ENCODE measurements at regions not wholly inside any gene's neighbourhood (a gene's known extent, or its start where the extent isn't known, plus 50 kb on each side); places are given as distances from the start of the nearest gene placed in this dataset.

GRCh38 chr3:88572450-88572849, 422.7 kb downstream of the C3orf38 start:
- FAIRE-seq (no peak), DNase-seq (ENCODE audit: low read depth, low spot score) (no peak), ATAC-seq (no peak)
- H2AFZ ChIP-seq (ENCODE audit: control insufficient read depth, low read depth, low read length), result no peak overlapping the region
- no peak overlapping the region for H3K9ac ChIP-seq (ENCODE audit: control insufficient read depth, insufficient read depth, low read length)
- SMC1A ChIA-PET (ENCODE audit: uncharacterized antibody, unreplicated experiment), result no interaction called here
- H3K79me2 ChIP-seq (ENCODE audit: control insufficient read depth, insufficient read depth, low read length), result no peaks in the 10 kb centered on the region
- no peak overlapping the region for H3K4me2 ChIP-seq (ENCODE audit: control insufficient read depth, insufficient read depth)
- no TSS peak for BruUV-seq (replicated peaks)
- POLR2A ChIA-PET, result no interaction called here
- H3K4me1 ChIP-seq (ENCODE audit: control insufficient read depth, insufficient read depth, low read length), result no peaks in the 10 kb centered on the region
- H3K4me3 ChIP-seq, result no peak overlapping the region
- WGBS (ENCODE audit: insufficient coverage, insufficient replicate concordance, low lambda C conversion rate, missing lambda C conversion rate), result 29% methylated on average over 3 of the region's 3 CpGs
- no peak overlapping the region for H3K27ac ChIP-seq (ENCODE audit: control insufficient read depth, insufficient read depth)
- no peaks in the 10 kb centered on the region for H4K20me1 ChIP-seq (ENCODE audit: control insufficient read depth, insufficient read depth)
- CTCF ChIA-PET, result no interaction called here
- no peaks in the 10 kb centered on the region for H3K9me3 ChIP-seq (replicated peaks; ENCODE audit: control insufficient read depth, insufficient read depth, low read length)
- RAD21 ChIA-PET (ENCODE audit: unreplicated experiment), result no interaction called here
- in situ Hi-C loops (cut with MboI) (loop anchor here (10.0 kb wide), 1 partner anchor 58 kb away; no protein-coding TSS in a partner anchor), intact Hi-C loops (cut with micrococcal nuclease; ENCODE audit: unreplicated experiment) (no loop called here)
- no peaks in the 10 kb centered on the region for H3K36me3 ChIP-seq (ENCODE audit: control insufficient read depth in 2 of 2, insufficient read depth in 2 of 2, low read length in 1 of 2)
- TF ChIP-seq, protein P1, sequence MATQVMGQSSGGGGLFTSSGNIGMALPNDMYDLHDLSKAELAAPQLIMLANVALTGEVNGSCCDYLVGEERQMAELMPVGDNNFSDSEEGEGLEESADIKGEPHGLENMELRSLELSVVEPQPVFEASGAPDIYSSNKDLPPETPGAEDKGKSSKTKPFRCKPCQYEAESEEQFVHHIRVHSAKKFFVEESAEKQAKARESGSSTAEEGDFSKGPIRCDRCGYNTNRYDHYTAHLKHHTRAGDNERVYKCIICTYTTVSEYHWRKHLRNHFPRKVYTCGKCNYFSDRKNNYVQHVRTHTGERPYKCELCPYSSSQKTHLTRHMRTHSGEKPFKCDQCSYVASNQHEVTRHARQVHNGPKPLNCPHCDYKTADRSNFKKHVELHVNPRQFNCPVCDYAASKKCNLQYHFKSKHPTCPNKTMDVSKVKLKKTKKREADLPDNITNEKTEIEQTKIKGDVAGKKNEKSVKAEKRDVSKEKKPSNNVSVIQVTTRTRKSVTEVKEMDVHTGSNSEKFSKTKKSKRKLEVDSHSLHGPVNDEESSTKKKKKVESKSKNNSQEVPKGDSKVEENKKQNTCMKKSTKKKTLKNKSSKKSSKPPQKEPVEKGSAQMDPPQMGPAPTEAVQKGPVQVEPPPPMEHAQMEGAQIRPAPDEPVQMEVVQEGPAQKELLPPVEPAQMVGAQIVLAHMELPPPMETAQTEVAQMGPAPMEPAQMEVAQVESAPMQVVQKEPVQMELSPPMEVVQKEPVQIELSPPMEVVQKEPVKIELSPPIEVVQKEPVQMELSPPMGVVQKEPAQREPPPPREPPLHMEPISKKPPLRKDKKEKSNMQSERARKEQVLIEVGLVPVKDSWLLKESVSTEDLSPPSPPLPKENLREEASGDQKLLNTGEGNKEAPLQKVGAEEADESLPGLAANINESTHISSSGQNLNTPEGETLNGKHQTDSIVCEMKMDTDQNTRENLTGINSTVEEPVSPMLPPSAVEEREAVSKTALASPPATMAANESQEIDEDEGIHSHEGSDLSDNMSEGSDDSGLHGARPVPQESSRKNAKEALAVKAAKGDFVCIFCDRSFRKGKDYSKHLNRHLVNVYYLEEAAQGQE (IDR thresholded peaks at IDR 0.05; ENCODE audit: low read depth, low read length), result no peak
- TF ChIP-seq NR2C2 (IDR thresholded peaks at IDR 0.05; ENCODE audit: borderline replicate concordance, control insufficient read depth, insufficient read length, low read depth) (no peak), MYB (IDR thresholded peaks at IDR 0.05; ENCODE audit: borderline replicate concordance, low read depth, low read length) (no peak), SREBF2 (IDR thresholded peaks at IDR 0.05; ENCODE audit: low read length) (no peak), POLR2A (IDR thresholded peaks at IDR 0.05; ENCODE audit: low read depth, low read length) (no peak), YBX1 (IDR thresholded peaks at IDR 0.05) (no peak), JUND (IDR thresholded peaks at IDR 0.05; ENCODE audit: low read depth, low read length) (no peak), STAT1 (conservative IDR thresholded peaks at IDR 0.05) (no peak), HCFC1 (IDR thresholded peaks at IDR 0.05; ENCODE audit: low read length) (no peak), MYC (IDR thresholded peaks at IDR 0.05; ENCODE audit: insufficient read depth, insufficient read length, insufficient replicate concordance, low read length, severe bottlenecking) (no peak), NFIC (IDR thresholded peaks at IDR 0.05; ENCODE audit: low read depth, low read length) (no peak), ZBTB40 (IDR thresholded peaks at IDR 0.05; ENCODE audit: borderline replicate concordance) (no peak)
- no peaks in the 10 kb centered on the region for H3K27me3 ChIP-seq (replicated peaks in 1 of 2; ENCODE audit: control insufficient read depth in 2 of 2, insufficient read depth in 2 of 2, low read length in 1 of 2)

Measured in GM12878 (cell line).